GM23338 (cell line): ENCODE measurements at regions not wholly inside any gene's neighbourhood (a gene's known extent, or its start where the extent isn't known, plus 50 kb on each side); places are given as distances from the start of the nearest gene placed in this dataset.

Source experiments
- CTCF ChIP-seq, 2 experiments: fragments of 200-600 bp in 1 of 2; sonication (generic) in 1 of 2; conservative IDR thresholded peaks; 2 replicates each; pipeline versions ENCODE4 v1.5.1 to v1.6.1; 2016 to 2017; ENCODE audit warnings: antibody characterized with exemption in 2 of 2, low read depth in 2 of 2, mild to moderate bottlenecking in 2 of 2, moderate library complexity in 1 of 2
- ETS1 ChIP-seq: IDR thresholded peaks from 2 replicates; pipeline ENCODE4 v1.6.1; 2016; ENCODE audit warnings: antibody characterized with exemption
- EZH2 ChIP-seq: fragments of 200-600 bp; sonication (generic); IDR thresholded peaks from one replicate; pipeline ENCODE4 v1.8.0; 2017; ENCODE audit warnings: antibody characterized with exemption, mild to moderate bottlenecking, low read depth; ENCODE audit not compliant: unreplicated experiment
- EZH2phosphoT487 ChIP-seq: fragments of 200-600 bp; sonication (generic); IDR thresholded peaks from one replicate; pipeline ENCODE4 v1.8.1; 2018; ENCODE audit warnings: antibody characterized with exemption; ENCODE audit not compliant: unreplicated experiment
- REST ChIP-seq: IDR thresholded peaks from one replicate; pipeline ENCODE4 v1.6.1; 2018; ENCODE audit warnings: antibody characterized with exemption; ENCODE audit not compliant: unreplicated experiment

- TF ChIP-seq EZH2phosphoT487 (no peak), CTCF (conservative IDR thresholded peaks at IDR 0.05; ENCODE audit: low read depth in 2 of 2) (no peak), ETS1 (no peak), REST (no peak), EZH2 (no peak)
Observed at GRCh38 chr7:113204415-113204814, 86.1 kb upstream of the SMIM30 start.
